ENCODE measurements at regions not wholly inside any gene's neighbourhood (a gene's known extent, or its start where the extent isn't known, plus 50 kb on each side); places are given as distances from the start of the nearest gene placed in this dataset.

DNA sequence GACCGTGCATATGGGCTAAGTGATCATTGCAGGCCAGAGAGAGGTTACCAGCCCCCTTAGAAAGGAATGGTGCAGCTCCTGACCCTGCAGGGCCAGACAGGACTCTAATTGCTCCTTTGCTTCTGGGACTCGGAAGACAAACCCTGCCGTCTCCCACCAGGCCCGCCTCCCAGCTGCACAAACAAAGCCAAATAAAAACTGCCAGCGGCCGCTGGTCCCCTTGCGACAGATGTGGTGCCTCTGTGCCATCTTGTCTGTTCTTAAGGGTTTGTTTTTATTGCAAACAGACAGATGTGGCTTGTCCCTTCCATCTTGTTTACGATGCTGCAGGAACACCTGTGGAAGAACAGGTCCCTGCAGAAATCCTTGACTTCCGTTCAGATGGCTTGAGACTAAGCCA, 434.4 kb upstream of the TSHZ3 start:
- TF ChIP-seq, protein P1, sequence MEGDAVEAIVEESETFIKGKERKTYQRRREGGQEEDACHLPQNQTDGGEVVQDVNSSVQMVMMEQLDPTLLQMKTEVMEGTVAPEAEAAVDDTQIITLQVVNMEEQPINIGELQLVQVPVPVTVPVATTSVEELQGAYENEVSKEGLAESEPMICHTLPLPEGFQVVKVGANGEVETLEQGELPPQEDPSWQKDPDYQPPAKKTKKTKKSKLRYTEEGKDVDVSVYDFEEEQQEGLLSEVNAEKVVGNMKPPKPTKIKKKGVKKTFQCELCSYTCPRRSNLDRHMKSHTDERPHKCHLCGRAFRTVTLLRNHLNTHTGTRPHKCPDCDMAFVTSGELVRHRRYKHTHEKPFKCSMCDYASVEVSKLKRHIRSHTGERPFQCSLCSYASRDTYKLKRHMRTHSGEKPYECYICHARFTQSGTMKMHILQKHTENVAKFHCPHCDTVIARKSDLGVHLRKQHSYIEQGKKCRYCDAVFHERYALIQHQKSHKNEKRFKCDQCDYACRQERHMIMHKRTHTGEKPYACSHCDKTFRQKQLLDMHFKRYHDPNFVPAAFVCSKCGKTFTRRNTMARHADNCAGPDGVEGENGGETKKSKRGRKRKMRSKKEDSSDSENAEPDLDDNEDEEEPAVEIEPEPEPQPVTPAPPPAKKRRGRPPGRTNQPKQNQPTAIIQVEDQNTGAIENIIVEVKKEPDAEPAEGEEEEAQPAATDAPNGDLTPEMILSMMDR (IDR thresholded peaks at IDR 0.05; ENCODE audit: insufficient read depth, low read length) = no peak
- no peak overlapping the region for H3K4me3 ChIP-seq (ENCODE audit: low read depth, low read length)
- no peak for DNase-seq (ENCODE audit: low read depth)

DNA sequence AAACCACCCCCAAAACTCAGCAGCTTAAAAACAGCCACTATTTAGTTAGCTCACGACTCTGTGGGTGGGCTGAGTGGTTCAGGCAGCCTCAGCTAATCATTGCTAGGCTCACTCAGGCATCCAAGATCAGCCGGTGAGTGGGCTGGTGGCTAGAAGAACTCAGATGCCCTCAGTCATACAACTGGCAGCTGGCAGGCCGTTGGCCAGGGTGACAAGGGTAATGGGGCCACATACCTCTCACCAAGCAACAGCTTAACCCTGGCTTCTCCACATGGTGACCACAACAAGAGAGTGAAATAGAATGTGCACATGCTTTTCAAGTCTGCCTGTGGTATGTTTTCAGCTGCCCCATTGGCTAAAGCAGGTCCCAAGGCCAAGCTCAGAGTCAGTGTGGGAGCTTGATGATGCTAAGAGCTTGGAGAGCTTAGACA, 435.4 kb upstream of the TSHZ3 start:
- no peak for DNase-seq (ENCODE audit: low read depth)
- TF ChIP-seq, protein P1 (IDR thresholded peaks at IDR 0.05; ENCODE audit: insufficient read depth, low read length) = no peak
- H3K4me3 ChIP-seq (ENCODE audit: low read depth, low read length) = no peak overlapping the region

DNA sequence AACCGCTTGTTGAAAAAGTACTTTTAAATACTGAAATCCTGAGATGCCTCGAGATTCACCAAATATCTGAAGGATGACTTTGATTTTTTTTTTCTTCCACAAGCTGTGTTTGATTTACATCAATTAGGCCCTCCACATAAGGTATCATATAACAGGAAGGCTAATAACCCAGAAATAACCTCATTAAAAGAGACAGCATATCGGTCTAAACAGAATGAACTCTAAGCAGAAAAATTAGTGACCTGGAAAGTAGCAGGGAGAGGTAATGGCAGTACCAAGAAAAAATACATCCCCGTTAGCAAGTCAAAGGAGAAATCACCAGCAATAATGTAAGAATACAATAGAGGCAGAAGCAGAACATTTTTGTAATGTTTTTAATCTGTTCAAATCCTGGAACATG, 452.4 kb upstream of the TSHZ3 start:
- TF ChIP-seq, protein P1 (IDR thresholded peaks at IDR 0.05; ENCODE audit: insufficient read depth, low read length) = no peak
- no peak for DNase-seq (ENCODE audit: low read depth)
- H3K4me3 ChIP-seq (ENCODE audit: low read depth, low read length) = no peak overlapping the region

DNA sequence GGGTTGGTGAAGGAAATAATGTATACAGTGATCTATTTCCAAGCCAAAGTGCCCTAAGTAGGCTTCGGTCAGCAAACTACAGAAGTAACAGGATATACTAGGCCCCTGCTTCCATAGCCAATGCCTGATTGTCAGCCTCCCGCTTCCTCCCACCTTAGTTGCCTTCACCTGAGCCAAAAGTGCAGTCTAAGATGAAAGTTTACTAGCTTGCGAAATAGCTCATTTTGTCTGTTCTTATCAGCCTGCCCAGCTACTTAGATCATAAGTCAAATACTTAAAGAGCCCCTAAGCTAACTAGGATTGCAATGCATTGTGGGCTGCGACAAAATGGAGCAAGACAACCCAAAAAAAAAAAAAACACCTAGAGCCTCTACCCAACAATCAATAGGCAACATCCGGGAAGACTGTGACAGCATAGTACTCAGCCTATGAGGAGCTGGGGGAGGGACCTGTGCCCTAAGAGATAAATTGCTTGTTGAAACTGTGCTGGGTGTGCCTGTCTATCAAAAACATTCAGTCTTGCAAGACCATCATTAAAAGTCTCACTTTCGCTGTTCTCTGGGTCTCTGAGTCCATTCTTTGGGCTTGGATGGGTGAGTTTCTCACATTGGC, 454.7 kb upstream of the TSHZ3 start:
- no peak overlapping the region for H3K4me3 ChIP-seq (ENCODE audit: low read depth, low read length)
- DNase-seq (ENCODE audit: low read depth) = no peak
- TF ChIP-seq, protein P1 (IDR thresholded peaks at IDR 0.05; ENCODE audit: insufficient read depth, low read length) = no peak

DNA sequence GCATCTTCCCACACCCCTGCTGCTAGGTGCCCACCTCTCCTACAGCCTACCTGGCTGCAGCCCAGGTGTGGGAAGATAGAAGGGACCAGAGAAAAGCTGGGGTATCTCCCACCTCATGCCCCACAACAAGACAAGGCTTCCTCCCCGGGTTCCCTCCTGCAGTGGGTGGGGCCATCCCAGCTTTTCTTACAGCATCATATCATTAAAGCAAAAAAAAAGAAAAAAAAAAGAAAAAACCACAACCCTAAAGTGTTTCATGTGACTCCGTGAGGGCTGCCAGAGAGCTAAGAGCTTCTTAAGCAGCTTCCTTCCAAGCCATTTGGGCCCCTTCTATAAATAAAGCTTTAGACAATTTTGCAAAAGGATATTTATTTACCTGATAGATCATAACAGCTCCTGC, 455.4 kb upstream of the TSHZ3 start:
- TF ChIP-seq, protein P1 (IDR thresholded peaks at IDR 0.05; ENCODE audit: insufficient read depth, low read length) = no peak
- no peak for DNase-seq (ENCODE audit: low read depth)
- H3K4me3 ChIP-seq (ENCODE audit: low read depth, low read length) = no peak overlapping the region

DNA sequence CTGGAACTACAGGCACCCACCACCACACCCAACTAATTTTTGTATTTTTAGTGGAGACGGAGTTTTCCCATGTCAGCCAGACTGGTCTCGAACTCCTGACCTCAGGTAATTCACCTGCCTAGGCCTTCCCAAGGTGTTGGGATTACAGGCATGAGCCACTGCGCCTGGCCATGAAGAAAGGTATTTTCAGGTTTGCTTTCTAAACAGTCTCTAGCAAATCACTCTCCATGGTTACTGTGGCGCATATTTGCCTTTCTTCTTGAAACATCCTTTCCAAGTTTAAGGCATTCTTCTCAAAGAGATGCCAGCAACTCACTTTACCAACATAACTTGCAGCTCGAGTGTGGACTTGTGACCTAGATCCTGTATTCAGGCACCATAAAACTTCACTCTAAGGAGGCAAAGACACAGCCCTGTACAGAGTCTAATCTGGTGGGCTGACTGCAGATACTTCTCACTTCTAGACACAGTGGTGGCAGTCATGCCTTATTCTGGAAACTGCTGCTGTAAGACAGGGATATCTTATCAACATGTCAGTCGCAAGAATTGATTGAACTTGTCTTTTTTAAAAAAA, 461.4 kb upstream of the TSHZ3 start:
- no peak overlapping the region for H3K4me3 ChIP-seq (ENCODE audit: low read depth, low read length)
- TF ChIP-seq, protein P1 (IDR thresholded peaks at IDR 0.05; ENCODE audit: insufficient read depth, low read length) = no peak
- no peak for DNase-seq (ENCODE audit: low read depth)
